GM12878 (cell line): ENCODE measurements at regions not wholly inside any gene's neighbourhood (a gene's known extent, or its start where the extent isn't known, plus 50 kb on each side); places are given as distances from the start of the nearest gene placed in this dataset.

Experiments
- ATAC-seq: fragments of 200-7000 bp; cut with Tn5 transposase; 3 replicates; pipeline ENCODE4 v1.9.1; 2020; ENCODE audit warnings: mild to moderate bottlenecking, moderate library complexity
- BruUV-seq: library from RNA; stranded (reverse); fragments of 400-500 nt; replicated peaks from 2 replicates; lab custom pipeline; 2021; lab: Mats Ljungman, UMichigan
- CTCF ChIA-PET: fragments of 300-600 bp; sonication (Branson Sonifier 250); formaldehyde crosslinking; extraction: SDS; loops from one replicate; lab custom pipeline; 2021; ENCODE audit warnings: inconsistent platforms; lab: Yijun Ruan, JAX
- POLR2A ChIA-PET: fragments of 350-600 bp; formaldehyde crosslinking; extraction: SDS; loops from one replicate; lab custom pipeline; 2021; ENCODE audit warnings: inconsistent platforms; lab: Charles Lee
- RAD21 ChIA-PET: fragments of 300-600 bp; sonication (Branson Sonifier 250); formaldehyde crosslinking; loops from one replicate; lab custom pipeline; 2023; ENCODE audit warnings: antibody characterized with exemption; ENCODE audit not compliant: unreplicated experiment; lab: Charles Lee
- SMC1A ChIA-PET: fragments of 300-600 bp; sonication (Branson Sonifier 250); formaldehyde crosslinking; loops from one replicate; lab custom pipeline; 2023; ENCODE audit not compliant: unreplicated experiment, uncharacterized antibody; lab: Charles Lee
- DNase-seq: peaks from one replicate; pipeline ENCODE4 v3.0.0-alpha.2; 2011; ENCODE audit warnings: low read depth, low spot score
- FAIRE-seq: peaks from 3 replicates; lab custom pipeline; 2011; peaks lifted over from hg19 to GRCh38; lab: Jason Lieb, UNC
- H2AFZ ChIP-seq: 2 replicates; pipeline ENCODE4 v1.6.0; 2011; ENCODE audit warnings: low read depth, low read length, control low read depth; ENCODE audit not compliant: control insufficient read depth
- H3K27ac ChIP-seq: 2 replicates; pipeline ENCODE4 v1.5.1; 2011; ENCODE audit warnings: control low read depth; ENCODE audit not compliant: control insufficient read depth, insufficient read depth
- H3K27me3 ChIP-seq, 2 experiments: replicated peaks in 1 of 2; 2 replicates each; pipeline versions ENCODE4 v1.6.0 to v1.6.1; 2011; ENCODE audit warnings: low read length in 1 of 2; ENCODE audit not compliant: control insufficient read depth in 2 of 2, insufficient read depth in 2 of 2
- H3K36me3 ChIP-seq, 2 experiments: 2 replicates each; pipeline ENCODE4 v1.5.1; 2011; ENCODE audit warnings: low read length in 1 of 2; ENCODE audit not compliant: control insufficient read depth in 2 of 2, insufficient read depth in 2 of 2
- H3K4me1 ChIP-seq: 2 replicates; pipeline ENCODE4 v1.6.1; 2011; ENCODE audit warnings: mild to moderate bottlenecking, low read length, moderate library complexity, mixed read lengths; ENCODE audit not compliant: control insufficient read depth, insufficient read depth
- H3K4me2 ChIP-seq: 2 replicates; pipeline ENCODE4 v1.6.0; 2011; ENCODE audit warnings: control low read depth; ENCODE audit not compliant: control insufficient read depth, insufficient read depth
- H3K4me3 ChIP-seq: fragments of 200-600 bp; sonication (generic); 2 replicates; pipeline ENCODE4 v1.5.1; 2016
- H3K79me2 ChIP-seq: 2 replicates; pipeline ENCODE4 v1.6.0; 2011; ENCODE audit warnings: low read length; ENCODE audit not compliant: control insufficient read depth, insufficient read depth
- H3K9ac ChIP-seq: 2 replicates; pipeline ENCODE4 v1.8.0; 2011; ENCODE audit warnings: low read length, control low read depth, mixed read lengths; ENCODE audit not compliant: control insufficient read depth, insufficient read depth
- H3K9me3 ChIP-seq: replicated peaks from 3 replicates; pipeline ENCODE4 v1.5.1; 2011; ENCODE audit warnings: mild to moderate bottlenecking, low read length; ENCODE audit not compliant: control insufficient read depth, insufficient read depth
- H4K20me1 ChIP-seq: 2 replicates; pipeline ENCODE4 v1.6.0; 2011; ENCODE audit not compliant: control insufficient read depth, insufficient read depth
- BHLHE40 ChIP-seq, 2 experiments: fragments of 450-650 bp in 1 of 2; IDR thresholded peaks; 2 replicates each; pipeline ENCODE4 v1.6.1; 2011 to 2017; ENCODE audit warnings: low read depth in 2 of 2, borderline replicate concordance in 1 of 2, improper control_type of control experiment in 1 of 2, low read length in 1 of 2, mild to moderate bottlenecking in 1 of 2
- BMI1 ChIP-seq: fragments of 450-650 bp; IDR thresholded peaks from 2 replicates; pipeline ENCODE4 v1.6.1; 2016; ENCODE audit warnings: mild to moderate bottlenecking, moderate library complexity, borderline replicate concordance
- EP300 ChIP-seq, 2 experiments: fragments of 150-350 bp in 1 of 2; IDR thresholded peaks; 2 replicates each; pipeline ENCODE4 v1.6.1; 2011 to 2012; ENCODE audit warnings: low read depth in 2 of 2, low read length in 2 of 2, borderline replicate concordance in 1 of 2, improper control_type of control experiment in 1 of 2, inconsistent platforms in 1 of 2; ENCODE audit not compliant: control insufficient read depth in 1 of 2
- HCFC1 ChIP-seq: fragments of 150-350 bp; IDR thresholded peaks from 2 replicates; pipeline ENCODE4 v1.6.1; 2014; ENCODE audit warnings: low read length
- MYB ChIP-seq: fragments of 150-350 bp; IDR thresholded peaks from 2 replicates; pipeline ENCODE4 v1.6.1; 2014; ENCODE audit warnings: mild to moderate bottlenecking, low read depth, low read length, borderline replicate concordance
- NBN ChIP-seq: fragments of 450-650 bp; IDR thresholded peaks from 2 replicates; pipeline ENCODE4 v1.6.1; 2016
- NFIC ChIP-seq: IDR thresholded peaks from 2 replicates; pipeline ENCODE4 v1.6.1; 2012; ENCODE audit warnings: low read depth, mild to moderate bottlenecking, inconsistent platforms, low read length, moderate library complexity
- PAX8 ChIP-seq: fragments of 450-650 bp; IDR thresholded peaks from 2 replicates; pipeline ENCODE4 v1.6.1; 2017; ENCODE audit warnings: mild to moderate bottlenecking, moderate library complexity
- RAD21 ChIP-seq: IDR thresholded peaks from 2 replicates; pipeline ENCODE4 v1.6.1; 2011; ENCODE audit warnings: mild to moderate bottlenecking, low read depth, low read length, moderate library complexity; ENCODE audit not compliant: insufficient read depth
- RBBP5 ChIP-seq: fragments of 200-600 bp; sonication (generic); conservative IDR thresholded peaks from 2 replicates; pipeline ENCODE4 v1.6.1; 2016
- RELA ChIP-seq: fragments of 450-650 bp; IDR thresholded peaks from 2 replicates; pipeline ENCODE4 v1.8.0; 2014; ENCODE audit warnings: borderline replicate concordance; ENCODE audit not compliant: partially characterized antibody
- SMARCA5 ChIP-seq: fragments of 450-650 bp; IDR thresholded peaks from 2 replicates; pipeline ENCODE4 v1.6.1; 2017; ENCODE audit warnings: mild to moderate bottlenecking
- SP1 ChIP-seq: IDR thresholded peaks from one replicate; pipeline ENCODE4 v1.6.1; 2011; ENCODE audit warnings: low read depth, low read length
- SPI1 ChIP-seq: IDR thresholded peaks from 2 replicates; pipeline ENCODE4 v1.6.1; 2011; ENCODE audit warnings: low read depth, mild to moderate bottlenecking, low read length, moderate library complexity, borderline replicate concordance; ENCODE audit not compliant: insufficient read depth
- TCF7 ChIP-seq: IDR thresholded peaks from 2 replicates; pipeline ENCODE4 v1.6.1; 2014; ENCODE audit warnings: antibody characterized with exemption, borderline replicate concordance
- WGBS: methylation state at CpG from one replicate; pipeline ENCODE4 v1.1.6; 2016; ENCODE audit warnings: low lambda C conversion rate; ENCODE audit not compliant: insufficient replicate concordance, insufficient coverage; ENCODE audit errors: missing lambda C conversion rate; 5-methylcytosine and 5-hydroxymethylcytosine counted together
- in situ Hi-C: fragments of 300-500 bp; cut with MboI; formaldehyde crosslinking; loops from 9 replicates; pipeline ENCODE4 v1.14.3; 2018; ENCODE audit warnings: mixed read lengths
- intact Hi-C: fragments of 100-400 bp; cut with micrococcal nuclease; formaldehyde crosslinking; loops from one replicate; pipeline ENCODE4 v1.14.2; 2022; ENCODE audit not compliant: unreplicated experiment
- TF ChIP-seq, protein P1 (sequence below): IDR thresholded peaks from 2 replicates; pipeline ENCODE4 v1.6.1; 2012; ENCODE audit warnings: low read depth, low read length, improper control_type of control experiment
- TF ChIP-seq, protein P2 (sequence below): IDR thresholded peaks from 2 replicates; pipeline ENCODE4 v1.6.1; 2011; ENCODE audit warnings: borderline replicate concordance, low read depth, mild to moderate bottlenecking, moderate library complexity, low read length; ENCODE audit not compliant: insufficient read depth, poor library complexity, severe bottlenecking
- TF ChIP-seq, protein P3 (sequence below): fragments of 450-650 bp; IDR thresholded peaks from 2 replicates; pipeline ENCODE4 v1.6.1; 2017; ENCODE audit warnings: mild to moderate bottlenecking, moderate library complexity

DNA sequence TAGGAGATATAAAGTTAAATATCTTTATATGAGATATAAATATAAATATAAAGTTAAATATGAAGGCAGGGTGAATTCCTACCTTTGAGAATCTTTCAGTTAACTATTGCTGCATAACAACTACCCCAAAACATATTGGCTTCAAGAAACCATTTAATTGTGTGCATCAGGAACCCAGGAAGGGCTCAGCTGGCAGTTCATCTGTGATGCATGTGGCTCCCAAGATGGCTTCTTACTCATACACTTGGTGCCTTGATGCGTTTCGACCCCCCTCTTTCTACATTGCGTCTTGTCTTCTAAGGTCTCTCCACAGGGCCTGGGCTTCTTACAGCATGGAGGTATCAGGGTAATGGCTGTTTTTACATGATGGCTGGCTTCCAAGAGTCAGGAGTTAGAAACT, 253.9 kb upstream of the CRY1 start (continued):
- TF ChIP-seq NBN = no peak
- TF ChIP-seq, protein P1, sequence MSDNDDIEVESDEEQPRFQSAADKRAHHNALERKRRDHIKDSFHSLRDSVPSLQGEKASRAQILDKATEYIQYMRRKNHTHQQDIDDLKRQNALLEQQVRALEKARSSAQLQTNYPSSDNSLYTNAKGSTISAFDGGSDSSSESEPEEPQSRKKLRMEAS = no peak
- no peak for TF ChIP-seq NFIC
- TF ChIP-seq RAD21 = no peak
- no peak for TF ChIP-seq RELA
- TF ChIP-seq, all 136 proteins: peak for 0

DNA sequence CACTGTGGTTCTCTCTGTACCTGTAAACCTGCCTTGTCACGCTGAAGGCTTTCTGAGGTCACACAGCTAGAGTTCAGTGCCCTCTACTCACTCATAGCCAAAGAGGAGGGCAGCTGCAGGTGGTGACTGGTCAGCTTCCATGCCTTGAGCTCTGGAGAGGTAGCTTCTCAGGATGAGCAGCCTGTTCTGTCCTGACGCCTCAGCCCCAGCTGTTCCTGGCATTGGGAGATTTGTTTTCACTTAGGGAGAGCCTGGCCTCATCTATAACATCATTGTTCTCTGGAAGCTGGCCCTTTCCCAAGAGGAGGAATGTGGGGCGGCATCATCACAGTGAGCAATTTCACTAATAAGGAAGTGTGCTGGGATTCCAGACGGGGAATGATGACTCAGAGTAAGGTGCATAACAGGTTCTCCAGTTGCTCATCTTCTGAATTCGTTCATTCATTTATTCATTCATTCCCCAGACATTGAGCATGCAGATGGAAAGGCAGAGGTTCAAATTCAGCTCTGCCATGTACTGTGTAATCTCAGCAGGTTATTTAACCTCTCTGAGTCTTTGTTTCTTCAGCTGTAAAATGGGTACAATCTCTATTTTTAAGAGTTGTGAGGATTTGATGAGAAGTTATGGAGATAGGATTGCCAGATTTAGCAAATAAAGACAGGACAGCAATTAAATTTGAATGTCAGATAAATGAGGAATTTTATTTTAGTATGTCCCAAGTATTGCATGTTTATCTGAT, 255.8 kb upstream of the CRY1 start:
- DNase-seq (no peak), FAIRE-seq (no peak), ATAC-seq (no peak)
- Histone ChIP-seq H2AFZ (no peak overlapping the region), H3K4me1 (no peaks in the 10 kb centered on the region), H3K36me3 (no peaks in the 10 kb centered on the region), H3K4me3 (no peak overlapping the region), H3K4me2 (no peak overlapping the region), H3K79me2 (no peaks in the 10 kb centered on the region), H3K27me3 (peaks cover 0 to 4% of the 10 kb centered on the region in 2 experiments; a peak in 1 of 4 replicates), H3K9me3 (no peaks in the 10 kb centered on the region), H4K20me1 (0 out of 2 replicates have a peak, but pooled peaks cover 2% of the 10 kb centered on the region), H3K9ac (no peak overlapping the region), H3K27ac (no peak overlapping the region)
- ChIA-PET RAD21 (no interaction called here), POLR2A (no interaction called here), CTCF (interaction anchor here (0.7 kb wide), 1 partner anchor 217 kb away, joined by 3 read pairs; no protein-coding TSS in a partner anchor), SMC1A (no interaction called here)
- no TSS peak for BruUV-seq
- WGBS = 29% methylated on average over 5 of the region's 5 CpGs
- intact Hi-C loops (no loop called here), in situ Hi-C loops (no loop called here)
- TF ChIP-seq SP1 (no peak), BHLHE40 (IDR thresholded peaks at IDR 0.05; ENCODE audit: borderline replicate concordance in 1 of 2, low read depth in 2 of 2, low read length in 1 of 2) (no peak), EP300 (IDR thresholded peaks at IDR 0.05; ENCODE audit: borderline replicate concordance in 1 of 2, control insufficient read depth in 1 of 2, low read depth in 2 of 2, low read length in 2 of 2) (no peak), SMARCA5 (no peak), TCF7 (no peak), SPI1 (no peak), RBBP5 (no peak), RELA (no peak), BMI1 (no peak), MYB (no peak), PAX8 (no peak), HCFC1 (no peak)
- TF ChIP-seq, protein P2, sequence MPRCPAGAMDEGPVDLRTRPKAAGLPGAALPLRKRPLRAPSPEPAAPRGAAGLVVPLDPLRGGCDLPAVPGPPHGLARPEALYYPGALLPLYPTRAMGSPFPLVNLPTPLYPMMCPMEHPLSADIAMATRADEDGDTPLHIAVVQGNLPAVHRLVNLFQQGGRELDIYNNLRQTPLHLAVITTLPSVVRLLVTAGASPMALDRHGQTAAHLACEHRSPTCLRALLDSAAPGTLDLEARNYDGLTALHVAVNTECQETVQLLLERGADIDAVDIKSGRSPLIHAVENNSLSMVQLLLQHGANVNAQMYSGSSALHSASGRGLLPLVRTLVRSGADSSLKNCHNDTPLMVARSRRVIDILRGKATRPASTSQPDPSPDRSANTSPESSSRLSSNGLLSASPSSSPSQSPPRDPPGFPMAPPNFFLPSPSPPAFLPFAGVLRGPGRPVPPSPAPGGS = no peak
- TF ChIP-seq, protein P3, sequence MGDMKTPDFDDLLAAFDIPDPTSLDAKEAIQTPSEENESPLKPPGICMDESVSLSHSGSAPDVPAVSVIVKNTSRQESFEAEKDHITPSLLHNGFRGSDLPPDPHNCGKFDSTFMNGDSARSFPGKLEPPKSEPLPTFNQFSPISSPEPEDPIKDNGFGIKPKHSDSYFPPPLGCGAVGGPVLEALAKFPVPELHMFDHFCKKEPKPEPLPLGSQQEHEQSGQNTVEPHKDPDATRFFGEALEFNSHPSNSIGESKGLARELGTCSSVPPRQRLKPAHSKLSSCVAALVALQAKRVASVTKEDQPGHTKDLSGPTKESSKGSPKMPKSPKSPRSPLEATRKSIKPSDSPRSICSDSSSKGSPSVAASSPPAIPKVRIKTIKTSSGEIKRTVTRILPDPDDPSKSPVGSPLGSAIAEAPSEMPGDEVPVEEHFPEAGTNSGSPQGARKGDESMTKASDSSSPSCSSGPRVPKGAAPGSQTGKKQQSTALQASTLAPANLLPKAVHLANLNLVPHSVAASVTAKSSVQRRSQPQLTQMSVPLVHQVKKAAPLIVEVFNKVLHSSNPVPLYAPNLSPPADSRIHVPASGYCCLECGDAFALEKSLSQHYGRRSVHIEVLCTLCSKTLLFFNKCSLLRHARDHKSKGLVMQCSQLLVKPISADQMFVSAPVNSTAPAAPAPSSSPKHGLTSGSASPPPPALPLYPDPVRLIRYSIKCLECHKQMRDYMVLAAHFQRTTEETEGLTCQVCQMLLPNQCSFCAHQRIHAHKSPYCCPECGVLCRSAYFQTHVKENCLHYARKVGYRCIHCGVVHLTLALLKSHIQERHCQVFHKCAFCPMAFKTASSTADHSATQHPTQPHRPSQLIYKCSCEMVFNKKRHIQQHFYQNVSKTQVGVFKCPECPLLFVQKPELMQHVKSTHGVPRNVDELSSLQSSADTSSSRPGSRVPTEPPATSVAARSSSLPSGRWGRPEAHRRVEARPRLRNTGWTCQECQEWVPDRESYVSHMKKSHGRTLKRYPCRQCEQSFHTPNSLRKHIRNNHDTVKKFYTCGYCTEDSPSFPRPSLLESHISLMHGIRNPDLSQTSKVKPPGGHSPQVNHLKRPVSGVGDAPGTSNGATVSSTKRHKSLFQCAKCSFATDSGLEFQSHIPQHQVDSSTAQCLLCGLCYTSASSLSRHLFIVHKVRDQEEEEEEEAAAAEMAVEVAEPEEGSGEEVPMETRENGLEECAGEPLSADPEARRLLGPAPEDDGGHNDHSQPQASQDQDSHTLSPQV = no peak
